K562 (cell line): ENCODE measurements at regions not wholly inside any gene's neighbourhood (a gene's known extent, or its start where the extent isn't known, plus 50 kb on each side); places are given as distances from the start of the nearest gene placed in this dataset.

Experiments used
- ATAC-seq: fragments of 200-7000 bp; cut with Tn5 transposase; 3 replicates; pipeline ENCODE4 v1.9.1; 2020; ENCODE audit warnings: moderate library complexity
- BruUV-seq: library from RNA; stranded (reverse); fragments of 400-500 nt; replicated peaks from 2 replicates; lab custom pipeline; 2021; lab: Mats Ljungman, UMichigan
- CTCF ChIA-PET: fragments of 300-600 bp; formaldehyde crosslinking; extraction: SDS; loops from one replicate; lab custom pipeline; 2021; ENCODE audit warnings: low intra/inter-chr PET ratio; lab: Yijun Ruan, JAX
- POLR2A ChIA-PET: fragments of 300-600, 350-650 bp; sonication (Branson Sonifier 250); formaldehyde crosslinking; extraction: SDS; loops from one replicate; lab custom pipeline; 2021; ENCODE audit warnings: antibody characterized with exemption, inconsistent platforms; lab: Yijun Ruan, JAX
- DNase-seq, 4 experiments: peaks; one replicate each; pipeline versions ENCODE4 v3.0.0 to v3.0.0-alpha.2; 2011 to 2018; ENCODE audit warnings: low spot score in 3 of 4, mixed read lengths in 3 of 4; ENCODE audit errors: extremely low read depth in 1 of 4
- FAIRE-seq: peaks from 2 replicates; lab custom pipeline; 2011; peaks lifted over from hg19 to GRCh38; lab: Jason Lieb, UNC
- H2AFZ ChIP-seq: 2 replicates; pipeline ENCODE4 v1.6.0; 2011; ENCODE audit warnings: low read depth, low read length, control low read depth, inconsistent platforms
- H3K27ac ChIP-seq: fragments of 200-600 bp; 3 replicates; pipeline ENCODE4 v1.8.0; 2011; ENCODE audit warnings: low read depth, mild to moderate bottlenecking, control low read depth, inconsistent platforms, low read length, moderate library complexity, mixed read lengths; ENCODE audit errors: extremely low read depth
- H3K27me3 ChIP-seq, 2 experiments: fragments of 300-600 bp in 1 of 2; 2 replicates in 1 of 2; 3 replicates in 1 of 2; pipeline versions ENCODE4 v1.6.0 to v1.8.0; 2011; ENCODE audit warnings: inconsistent platforms in 2 of 2, low read length in 2 of 2, mild to moderate bottlenecking in 1 of 2, mixed read lengths in 1 of 2, moderate library complexity in 1 of 2; ENCODE audit not compliant: control insufficient read depth in 2 of 2, insufficient read depth in 2 of 2
- H3K36me3 ChIP-seq: fragments of 300-600 bp; 3 replicates; pipeline ENCODE4 v1.8.0; 2011; ENCODE audit warnings: mild to moderate bottlenecking, low read length, inconsistent platforms; ENCODE audit not compliant: control insufficient read depth, insufficient read depth
- H3K4me1 ChIP-seq, 2 experiments: fragments of 200-600 bp in 1 of 2; replicated peaks in 1 of 2; 2 replicates in 1 of 2; 3 replicates in 1 of 2; pipeline versions ENCODE4 v1.5.1 to v1.8.0; 2011; ENCODE audit warnings: inconsistent platforms in 2 of 2, low read length in 2 of 2, mild to moderate bottlenecking in 1 of 2, mixed read lengths in 1 of 2, moderate library complexity in 1 of 2; ENCODE audit not compliant: control insufficient read depth in 2 of 2, insufficient read depth in 2 of 2
- H3K4me2 ChIP-seq: 2 replicates; pipeline ENCODE4 v1.6.1; 2011; ENCODE audit warnings: low read length, control low read depth, inconsistent platforms, mixed read lengths; ENCODE audit not compliant: insufficient read depth
- H3K4me3 ChIP-seq: fragments of 200-600 bp; sonication (generic), shearing (Covaris generic); 2 replicates; pipeline ENCODE4 v1.5.1; 2016; ENCODE audit warnings: control low read depth, inconsistent platforms
- H3K79me2 ChIP-seq: fragments of 200-600 bp; 3 replicates; pipeline ENCODE4 v1.8.0; 2011; ENCODE audit warnings: low read length, inconsistent platforms; ENCODE audit not compliant: control insufficient read depth, insufficient read depth
- H3K9ac ChIP-seq, 2 experiments: 2 replicates each; pipeline versions ENCODE4 v1.6.0 to v1.6.1; 2011; ENCODE audit warnings: low read depth in 2 of 2, low read length in 2 of 2, control low read depth in 1 of 2, inconsistent platforms in 1 of 2, mild to moderate bottlenecking in 1 of 2, mixed read lengths in 1 of 2; ENCODE audit not compliant: insufficient read depth in 1 of 2
- H3K9me1 ChIP-seq: one replicate; pipeline ENCODE4 v1.6.0; 2011; ENCODE audit warnings: inconsistent platforms, mild to moderate bottlenecking, low read length, moderate library complexity; ENCODE audit not compliant: control insufficient read depth, insufficient read depth
- H3K9me3 ChIP-seq: replicated peaks from 2 replicates; pipeline ENCODE4 v1.5.1; 2011; ENCODE audit warnings: low read depth, low read length, inconsistent platforms; ENCODE audit not compliant: control insufficient read depth, insufficient read depth
- H4K20me1 ChIP-seq: replicated peaks from 2 replicates; pipeline ENCODE4 v1.6.1; 2011; ENCODE audit warnings: low read length, inconsistent platforms, mixed read lengths; ENCODE audit not compliant: control insufficient read depth, insufficient read depth
- MECOM ChIP-seq: fragments of 250-450 bp; sonication (Bioruptor Pico); IDR thresholded peaks from 2 replicates; pipeline ENCODE4 v1.8.0; 2022; ENCODE audit warnings: inconsistent platforms
- SMARCA5 ChIP-seq: fragments of 450-650 bp; IDR thresholded peaks from 2 replicates; pipeline ENCODE4 v1.6.1; 2016
- TRIM24 ChIP-seq, 2 experiments: fragments of 450-650 bp; IDR thresholded peaks; 2 replicates each; pipeline ENCODE4 v1.6.1; 2016
- ZC3H4 ChIP-seq: sonication (generic); formaldehyde crosslinking; IDR thresholded peaks from 2 replicates; pipeline ENCODE4 v1.9.0; 2021; ENCODE audit warnings: missing genetic modification reagents, borderline replicate concordance
- ZC3H8 ChIP-seq: fragments of 450-650 bp; IDR thresholded peaks from 2 replicates; pipeline ENCODE4 v1.6.1; 2017
- WGBS: fragments of 100-300 bp; shearing (Covaris generic); methylation state at CpG from one replicate; pipeline ENCODE4 v1.1.6; 2016; ENCODE audit warnings: low coverage, mixed read lengths; ENCODE audit not compliant: insufficient coverage; ENCODE audit errors: missing lambda C conversion rate; 5-methylcytosine and 5-hydroxymethylcytosine counted together
- in situ Hi-C: fragments of 300-500 bp; cut with MboI; formaldehyde crosslinking; loops from 4 replicates; pipeline ENCODE4 v1.15.0; 2018; ENCODE audit warnings: inconsistent platforms, mixed read lengths
- intact Hi-C: fragments of 100-400 bp; cut with micrococcal nuclease; formaldehyde crosslinking; loops from 2 replicates; pipeline ENCODE4 v1.14.2; 2022
- TF ChIP-seq, protein P1 (sequence below): fragments of 250-450 bp; sonication (Bioruptor Pico); IDR thresholded peaks from 2 replicates; pipeline ENCODE4 v1.5.0; 2021; ENCODE audit warnings: mild to moderate bottlenecking, borderline replicate concordance
- TF ChIP-seq, protein P2 (sequence below): fragments of 250-450 bp; sonication (Bioruptor Pico); IDR thresholded peaks from 2 replicates; pipeline ENCODE4 v1.4.0; 2020; ENCODE audit warnings: borderline replicate concordance
- TF ChIP-seq, protein P3 (sequence below): fragments of 450-650 bp; conservative IDR thresholded peaks from 2 replicates; pipeline ENCODE4 v1.6.1; 2016; ENCODE audit warnings: missing genetic modification characterization, low read depth, mild to moderate bottlenecking, missing compliant biosample characterization, moderate library complexity
- TF ChIP-seq, protein P4 (sequence below), 2 experiments: fragments of 450-650 bp in 1 of 2; sonication (generic) in 1 of 2; formaldehyde crosslinking in 1 of 2; IDR thresholded peaks; 2 replicates each; pipeline versions ENCODE4 v1.7.1 to v1.9.0; 2016 to 2022; ENCODE audit warnings: inconsistent platforms in 1 of 2, mild to moderate bottlenecking in 1 of 2, missing genetic modification reagents in 1 of 2

DNA sequence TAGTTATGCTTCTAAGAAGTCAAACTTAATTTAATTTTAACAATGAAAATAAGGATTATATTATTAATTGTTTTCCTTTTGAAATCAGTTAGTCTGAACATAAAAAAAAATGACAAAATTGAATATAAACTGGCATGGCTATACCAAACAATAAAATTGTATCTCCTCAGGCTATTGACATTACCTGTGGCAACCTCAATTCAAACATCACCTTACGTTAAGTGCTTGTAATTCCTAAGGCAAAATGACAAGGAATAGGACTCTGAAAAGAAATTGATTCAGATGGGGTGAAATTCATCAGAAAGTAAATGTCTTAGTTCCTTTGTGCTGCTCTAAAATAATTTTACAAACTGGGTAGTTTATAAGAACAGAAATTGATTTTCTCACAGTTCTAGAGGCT lies 89.5 kb downstream of the SLITRK6 start:
- Histone ChIP-seq H3K4me2 (no peak overlapping the region), H3K4me1 (no peaks in the 10 kb centered on the region), H3K27ac (no peak overlapping the region), H3K4me3 (no peak overlapping the region), H3K79me2 (no peaks in the 10 kb centered on the region), H3K9ac (no peak overlapping the region), H3K36me3 (no peaks in the 10 kb centered on the region), H3K9me3 (no peaks in the 10 kb centered on the region), H3K27me3 (no peaks in the 10 kb centered on the region), H3K9me1 (no peaks in the 10 kb centered on the region), H2AFZ (no peak overlapping the region), H4K20me1 (no peaks in the 10 kb centered on the region)
- no TSS peak for BruUV-seq
- in situ Hi-C loops (no loop called here), intact Hi-C loops (no loop called here)
- ChIA-PET CTCF (no interaction called here), POLR2A (no interaction called here)
- no peak for FAIRE-seq
- WGBS: 0% methylated on average over 1 of the region's 1 CpG
- no peak for DNase-seq
- no peak for ATAC-seq
- no peak for TF ChIP-seq SMARCA5
- TF ChIP-seq, protein P1, sequence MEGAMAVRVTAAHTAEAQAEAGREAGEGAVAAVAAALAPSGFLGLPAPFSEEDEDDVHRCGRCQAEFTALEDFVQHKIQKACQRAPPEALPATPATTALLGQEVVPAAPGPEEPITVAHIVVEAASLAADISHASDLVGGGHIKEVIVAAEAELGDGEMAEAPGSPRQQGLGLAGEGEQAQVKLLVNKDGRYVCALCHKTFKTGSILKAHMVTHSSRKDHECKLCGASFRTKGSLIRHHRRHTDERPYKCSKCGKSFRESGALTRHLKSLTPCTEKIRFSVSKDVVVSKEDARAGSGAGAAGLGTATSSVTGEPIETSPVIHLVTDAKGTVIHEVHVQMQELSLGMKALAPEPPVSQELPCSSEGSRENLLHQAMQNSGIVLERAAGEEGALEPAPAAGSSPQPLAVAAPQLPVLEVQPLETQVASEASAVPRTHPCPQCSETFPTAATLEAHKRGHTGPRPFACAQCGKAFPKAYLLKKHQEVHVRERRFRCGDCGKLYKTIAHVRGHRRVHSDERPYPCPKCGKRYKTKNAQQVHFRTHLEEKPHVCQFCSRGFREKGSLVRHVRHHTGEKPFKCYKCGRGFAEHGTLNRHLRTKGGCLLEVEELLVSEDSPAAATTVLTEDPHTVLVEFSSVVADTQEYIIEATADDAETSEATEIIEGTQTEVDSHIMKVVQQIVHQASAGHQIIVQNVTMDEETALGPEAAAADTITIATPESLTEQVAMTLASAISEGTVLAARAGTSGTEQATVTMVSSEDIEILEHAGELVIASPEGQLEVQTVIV (CRISPR knock-in tag): no peak
- no peak for TF ChIP-seq ZC3H4 (CRISPR knock-in tag)
- no peak for TF ChIP-seq ZC3H8
- TF ChIP-seq, protein P2, sequence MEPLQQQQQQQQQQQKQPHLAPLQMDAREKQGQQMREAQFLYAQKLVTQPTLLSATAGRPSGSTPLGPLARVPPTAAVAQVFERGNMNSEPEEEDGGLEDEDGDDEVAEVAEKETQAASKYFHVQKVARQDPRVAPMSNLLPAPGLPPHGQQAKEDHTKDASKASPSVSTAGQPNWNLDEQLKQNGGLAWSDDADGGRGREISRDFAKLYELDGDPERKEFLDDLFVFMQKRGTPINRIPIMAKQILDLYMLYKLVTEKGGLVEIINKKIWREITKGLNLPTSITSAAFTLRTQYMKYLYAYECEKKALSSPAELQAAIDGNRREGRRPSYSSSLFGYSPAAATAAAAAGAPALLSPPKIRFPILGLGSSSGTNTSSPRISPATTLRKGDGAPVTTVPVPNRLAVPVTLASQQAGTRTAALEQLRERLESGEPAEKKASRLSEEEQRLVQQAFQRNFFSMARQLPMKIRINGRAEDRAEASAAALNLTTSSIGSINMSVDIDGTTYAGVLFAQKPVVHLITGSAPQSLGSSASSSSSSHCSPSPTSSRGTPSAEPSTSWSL: no peak
- no peak for TF ChIP-seq MECOM
- TF ChIP-seq TRIM24 (IDR thresholded peaks at IDR 0.05): no peak
- TF ChIP-seq, protein P3, sequence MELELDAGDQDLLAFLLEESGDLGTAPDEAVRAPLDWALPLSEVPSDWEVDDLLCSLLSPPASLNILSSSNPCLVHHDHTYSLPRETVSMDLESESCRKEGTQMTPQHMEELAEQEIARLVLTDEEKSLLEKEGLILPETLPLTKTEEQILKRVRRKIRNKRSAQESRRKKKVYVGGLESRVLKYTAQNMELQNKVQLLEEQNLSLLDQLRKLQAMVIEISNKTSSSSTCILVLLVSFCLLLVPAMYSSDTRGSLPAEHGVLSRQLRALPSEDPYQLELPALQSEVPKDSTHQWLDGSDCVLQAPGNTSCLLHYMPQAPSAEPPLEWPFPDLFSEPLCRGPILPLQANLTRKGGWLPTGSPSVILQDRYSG (tag): no peak
- TF ChIP-seq, protein P4, sequence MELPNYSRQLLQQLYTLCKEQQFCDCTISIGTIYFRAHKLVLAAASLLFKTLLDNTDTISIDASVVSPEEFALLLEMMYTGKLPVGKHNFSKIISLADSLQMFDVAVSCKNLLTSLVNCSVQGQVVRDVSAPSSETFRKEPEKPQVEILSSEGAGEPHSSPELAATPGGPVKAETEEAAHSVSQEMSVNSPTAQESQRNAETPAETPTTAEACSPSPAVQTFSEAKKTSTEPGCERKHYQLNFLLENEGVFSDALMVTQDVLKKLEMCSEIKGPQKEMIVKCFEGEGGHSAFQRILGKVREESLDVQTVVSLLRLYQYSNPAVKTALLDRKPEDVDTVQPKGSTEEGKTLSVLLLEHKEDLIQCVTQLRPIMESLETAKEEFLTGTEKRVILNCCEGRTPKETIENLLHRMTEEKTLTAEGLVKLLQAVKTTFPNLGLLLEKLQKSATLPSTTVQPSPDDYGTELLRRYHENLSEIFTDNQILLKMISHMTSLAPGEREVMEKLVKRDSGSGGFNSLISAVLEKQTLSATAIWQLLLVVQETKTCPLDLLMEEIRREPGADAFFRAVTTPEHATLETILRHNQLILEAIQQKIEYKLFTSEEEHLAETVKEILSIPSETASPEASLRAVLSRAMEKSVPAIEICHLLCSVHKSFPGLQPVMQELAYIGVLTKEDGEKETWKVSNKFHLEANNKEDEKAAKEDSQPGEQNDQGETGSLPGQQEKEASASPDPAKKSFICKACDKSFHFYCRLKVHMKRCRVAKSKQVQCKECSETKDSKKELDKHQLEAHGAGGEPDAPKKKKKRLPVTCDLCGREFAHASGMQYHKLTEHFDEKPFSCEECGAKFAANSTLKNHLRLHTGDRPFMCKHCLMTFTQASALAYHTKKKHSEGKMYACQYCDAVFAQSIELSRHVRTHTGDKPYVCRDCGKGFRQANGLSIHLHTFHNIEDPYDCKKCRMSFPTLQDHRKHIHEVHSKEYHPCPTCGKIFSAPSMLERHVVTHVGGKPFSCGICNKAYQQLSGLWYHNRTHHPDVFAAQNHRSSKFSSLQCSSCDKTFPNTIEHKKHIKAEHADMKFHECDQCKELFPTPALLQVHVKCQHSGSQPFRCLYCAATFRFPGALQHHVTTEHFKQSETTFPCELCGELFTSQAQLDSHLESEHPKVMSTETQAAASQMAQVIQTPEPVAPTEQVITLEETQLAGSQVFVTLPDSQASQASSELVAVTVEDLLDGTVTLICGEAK (IDR thresholded peaks at IDR 0.05): no peak
- TF ChIP-seq, protein P4 (CRISPR knock-in tag; IDR thresholded peaks at IDR 0.05): no peak
